ENCODE measurements at regions not wholly inside any gene's neighbourhood (a gene's known extent, or its start where the extent isn't known, plus 50 kb on each side); places are given as distances from the start of the nearest gene placed in this dataset.

DNA sequence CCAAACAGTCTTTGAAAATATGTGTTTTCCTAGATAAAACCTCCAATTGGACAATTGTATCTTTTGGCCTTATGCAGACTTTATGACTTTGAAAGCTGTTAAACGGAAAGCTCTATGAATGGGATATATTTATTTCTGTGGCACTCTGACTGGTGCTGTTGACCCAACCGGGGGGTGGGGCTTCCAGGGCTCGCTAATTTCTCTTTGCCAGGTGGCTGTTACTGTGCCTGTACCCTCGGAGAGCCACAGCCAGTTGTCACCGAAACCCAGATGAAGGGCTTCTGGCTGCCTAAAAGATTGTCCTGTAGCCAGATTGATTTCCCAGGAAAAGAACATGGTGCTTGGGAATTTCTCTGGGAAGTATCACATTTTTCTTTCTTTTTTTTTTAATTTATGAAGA, 132.7 kb upstream of the NAV2 start:
- Histone ChIP-seq H3K27me3 (replicated peaks in 1 of 2; ENCODE audit: control insufficient read depth in 2 of 2, insufficient read depth in 2 of 2, low read length in 1 of 2) (no peaks in the 10 kb centered on the region; a peak in 2 of 4 replicates), H3K9ac (ENCODE audit: control insufficient read depth, insufficient read depth, low read length) (no peak overlapping the region), H3K36me3 (ENCODE audit: control insufficient read depth in 2 of 2, insufficient read depth in 2 of 2, low read length in 1 of 2) (no peaks in the 10 kb centered on the region), H3K9me3 (replicated peaks; ENCODE audit: control insufficient read depth, insufficient read depth, low read length) (no peaks in the 10 kb centered on the region), H3K4me3 (no peak overlapping the region), H3K4me1 (ENCODE audit: control insufficient read depth, insufficient read depth, low read length) (no peaks in the 10 kb centered on the region), H3K79me2 (ENCODE audit: control insufficient read depth, insufficient read depth, low read length) (no peaks in the 10 kb centered on the region), H3K4me2 (ENCODE audit: control insufficient read depth, insufficient read depth) (no peak overlapping the region), H4K20me1 (ENCODE audit: control insufficient read depth, insufficient read depth) (no peaks in the 10 kb centered on the region), H3K27ac (ENCODE audit: control insufficient read depth, insufficient read depth) (no peak overlapping the region), H2AFZ (ENCODE audit: control insufficient read depth, low read depth, low read length) (no peak overlapping the region)
- intact Hi-C loops (cut with micrococcal nuclease; ENCODE audit: unreplicated experiment) (loop anchor here (10.0 kb wide), 1 partner anchor 65 kb away; no protein-coding TSS in a partner anchor), in situ Hi-C loops (cut with MboI) (no loop called here)
- FAIRE-seq, result no peak
- RAD21 ChIA-PET (ENCODE audit: unreplicated experiment), result no interaction called here
- WGBS (ENCODE audit: insufficient coverage, insufficient replicate concordance, low lambda C conversion rate, missing lambda C conversion rate), result 25% methylated on average over 5 of the region's 5 CpGs
- no peak for ATAC-seq
- SMC1A ChIA-PET (ENCODE audit: uncharacterized antibody, unreplicated experiment), result interaction anchor here (0.7 to 1.7 kb wide), 2 partner anchors 10 to 329 kb away, joined by 3 to 4 read pairs; no protein-coding TSS in a partner anchor
- BruUV-seq (replicated peaks), result no TSS peak
- CTCF ChIA-PET, result interaction anchor here (2.1 kb wide), 1 partner anchor 16 kb away, joined by 6 read pairs; no protein-coding TSS in a partner anchor
- no peak for DNase-seq (ENCODE audit: low read depth, low spot score)
- POLR2A ChIA-PET, result no interaction called here
- TF ChIP-seq REST (IDR thresholded peaks at IDR 0.05; ENCODE audit: low read depth, low read length), result no peak
- no peak for TF ChIP-seq TARDBP (IDR thresholded peaks at IDR 0.05; ENCODE audit: borderline replicate concordance)
- TF ChIP-seq EED (IDR thresholded peaks at IDR 0.05; ENCODE audit: low read depth), result no peak
- no peak for TF ChIP-seq STAT3 (IDR thresholded peaks at IDR 0.05; ENCODE audit: low read depth, low read length)
- TF ChIP-seq TCF3 (IDR thresholded peaks at IDR 0.05; ENCODE audit: borderline replicate concordance, insufficient read depth, low read depth, low read length), result no peak
- no peak for TF ChIP-seq IKZF2 (IDR thresholded peaks at IDR 0.05)
- TF ChIP-seq DPF2 (IDR thresholded peaks at IDR 0.05), result no peak
- no peak for TF ChIP-seq E2F8 (IDR thresholded peaks at IDR 0.05; ENCODE audit: low read depth, partially characterized antibody)
- TF ChIP-seq KAT2A (conservative IDR thresholded peaks at IDR 0.05; ENCODE audit: control insufficient read depth, low read depth, low read length), result no peak
- no peak for TF ChIP-seq GATAD2B (conservative IDR thresholded peaks at IDR 0.05; ENCODE audit: low read depth)
- TF ChIP-seq, protein P1, sequence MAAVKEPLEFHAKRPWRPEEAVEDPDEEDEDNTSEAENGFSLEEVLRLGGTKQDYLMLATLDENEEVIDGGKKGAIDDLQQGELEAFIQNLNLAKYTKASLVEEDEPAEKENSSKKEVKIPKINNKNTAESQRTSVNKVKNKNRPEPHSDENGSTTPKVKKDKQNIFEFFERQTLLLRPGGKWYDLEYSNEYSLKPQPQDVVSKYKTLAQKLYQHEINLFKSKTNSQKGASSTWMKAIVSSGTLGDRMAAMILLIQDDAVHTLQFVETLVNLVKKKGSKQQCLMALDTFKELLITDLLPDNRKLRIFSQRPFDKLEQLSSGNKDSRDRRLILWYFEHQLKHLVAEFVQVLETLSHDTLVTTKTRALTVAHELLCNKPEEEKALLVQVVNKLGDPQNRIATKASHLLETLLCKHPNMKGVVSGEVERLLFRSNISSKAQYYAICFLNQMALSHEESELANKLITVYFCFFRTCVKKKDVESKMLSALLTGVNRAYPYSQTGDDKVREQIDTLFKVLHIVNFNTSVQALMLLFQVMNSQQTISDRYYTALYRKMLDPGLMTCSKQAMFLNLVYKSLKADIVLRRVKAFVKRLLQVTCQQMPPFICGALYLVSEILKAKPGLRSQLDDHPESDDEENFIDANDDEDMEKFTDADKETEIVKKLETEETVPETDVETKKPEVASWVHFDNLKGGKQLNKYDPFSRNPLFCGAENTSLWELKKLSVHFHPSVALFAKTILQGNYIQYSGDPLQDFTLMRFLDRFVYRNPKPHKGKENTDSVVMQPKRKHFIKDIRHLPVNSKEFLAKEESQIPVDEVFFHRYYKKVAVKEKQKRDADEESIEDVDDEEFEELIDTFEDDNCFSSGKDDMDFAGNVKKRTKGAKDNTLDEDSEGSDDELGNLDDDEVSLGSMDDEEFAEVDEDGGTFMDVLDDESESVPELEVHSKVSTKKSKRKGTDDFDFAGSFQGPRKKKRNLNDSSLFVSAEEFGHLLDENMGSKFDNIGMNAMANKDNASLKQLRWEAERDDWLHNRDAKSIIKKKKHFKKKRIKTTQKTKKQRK (IDR thresholded peaks at IDR 0.05; ENCODE audit: low read depth, low read length), result no peak
- TF ChIP-seq, protein P2, sequence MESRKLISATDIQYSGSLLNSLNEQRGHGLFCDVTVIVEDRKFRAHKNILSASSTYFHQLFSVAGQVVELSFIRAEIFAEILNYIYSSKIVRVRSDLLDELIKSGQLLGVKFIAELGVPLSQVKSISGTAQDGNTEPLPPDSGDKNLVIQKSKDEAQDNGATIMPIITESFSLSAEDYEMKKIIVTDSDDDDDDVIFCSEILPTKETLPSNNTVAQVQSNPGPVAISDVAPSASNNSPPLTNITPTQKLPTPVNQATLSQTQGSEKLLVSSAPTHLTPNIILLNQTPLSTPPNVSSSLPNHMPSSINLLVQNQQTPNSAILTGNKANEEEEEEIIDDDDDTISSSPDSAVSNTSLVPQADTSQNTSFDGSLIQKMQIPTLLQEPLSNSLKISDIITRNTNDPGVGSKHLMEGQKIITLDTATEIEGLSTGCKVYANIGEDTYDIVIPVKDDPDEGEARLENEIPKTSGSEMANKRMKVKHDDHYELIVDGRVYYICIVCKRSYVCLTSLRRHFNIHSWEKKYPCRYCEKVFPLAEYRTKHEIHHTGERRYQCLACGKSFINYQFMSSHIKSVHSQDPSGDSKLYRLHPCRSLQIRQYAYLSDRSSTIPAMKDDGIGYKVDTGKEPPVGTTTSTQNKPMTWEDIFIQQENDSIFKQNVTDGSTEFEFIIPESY (IDR thresholded peaks at IDR 0.05), result no peak
- no peak for TF ChIP-seq ZNF24 (IDR thresholded peaks at IDR 0.05)

All from GM12878 (cell line).